OCI-LY3 (cell line): ENCODE measurements at regions not wholly inside any gene's neighbourhood (a gene's known extent, or its start where the extent isn't known, plus 50 kb on each side); places are given as distances from the start of the nearest gene placed in this dataset.

Experiments
- H2AFZ ChIP-seq: fragments of 200-600, 300-600 bp; shearing (Covaris generic); 2 replicates; pipeline ENCODE4 v1.6.0; 2014; ENCODE audit warnings: antibody characterized with exemption, low read depth, low read length
- H3K27ac ChIP-seq: fragments of 200-600, 300-600 bp; sonication (generic); 2 replicates; pipeline ENCODE4 v1.5.1; 2014; ENCODE audit warnings: mild to moderate bottlenecking, low read length, moderate library complexity, mixed read lengths
- H3K27me3 ChIP-seq: fragments of 200-600, 300-600 bp; sonication (generic); 2 replicates; pipeline ENCODE4 v1.6.1; 2014; ENCODE audit warnings: low read depth, low read length, mixed read lengths
- H3K36me3 ChIP-seq: fragments of 200-600, 300-600 bp; sonication (generic); replicated peaks from 2 replicates; pipeline ENCODE3; 2014; ENCODE audit warnings: low read depth, low read length, mixed read lengths
- H3K4me1 ChIP-seq: fragments of 300-600, 200-600 bp; sonication (generic); 2 replicates; pipeline ENCODE4 v1.6.1; 2014; ENCODE audit warnings: low read length, mixed read lengths
- H3K4me2 ChIP-seq: fragments of 200-600, 300-600 bp; sonication (generic); 2 replicates; pipeline ENCODE4 v1.6.1; 2014; ENCODE audit warnings: low read length, mixed read lengths
- H3K4me3 ChIP-seq: fragments of 300-600, 200-600 bp; sonication (generic); 2 replicates; pipeline ENCODE4 v1.5.1; 2014; ENCODE audit warnings: antibody characterized with exemption, mild to moderate bottlenecking, low read length, moderate library complexity
- H3K79me2 ChIP-seq: fragments of 300-600, 200-600 bp; shearing (Covaris generic); 2 replicates; pipeline ENCODE4 v1.6.1; 2014; ENCODE audit warnings: mild to moderate bottlenecking, low read length, mixed read lengths
- H3K9ac ChIP-seq: fragments of 300-600, 200-600 bp; shearing (Covaris generic); 2 replicates; pipeline ENCODE4 v1.6.0; 2014; ENCODE audit warnings: mild to moderate bottlenecking, low read length, moderate library complexity
- H3K9me3 ChIP-seq: fragments of 200-600, 300-600 bp; shearing (Covaris generic); 2 replicates; pipeline ENCODE4 v1.6.1; 2014; ENCODE audit warnings: low read length, mixed read lengths; ENCODE audit not compliant: insufficient read depth
- H4K20me1 ChIP-seq: fragments of 200-600, 300-600 bp; sonication (generic); 2 replicates; pipeline ENCODE4 v1.6.1; 2016; ENCODE audit warnings: low read length, mixed read lengths; ENCODE audit not compliant: insufficient read depth
- EZH2phosphoT487 ChIP-seq: fragments of 200-600 bp; shearing (Covaris generic); IDR thresholded peaks from 2 replicates; pipeline ENCODE4 v1.6.1; 2018; ENCODE audit warnings: antibody characterized with exemption, mixed run types, low read depth
- TF ChIP-seq, protein P1 (sequence below): fragments of 200-600, 300-600 bp; sonication (generic); IDR thresholded peaks from 2 replicates; pipeline ENCODE4 v1.5.1; 2014; ENCODE audit warnings: antibody characterized with exemption, low read length, low read depth

DNA sequence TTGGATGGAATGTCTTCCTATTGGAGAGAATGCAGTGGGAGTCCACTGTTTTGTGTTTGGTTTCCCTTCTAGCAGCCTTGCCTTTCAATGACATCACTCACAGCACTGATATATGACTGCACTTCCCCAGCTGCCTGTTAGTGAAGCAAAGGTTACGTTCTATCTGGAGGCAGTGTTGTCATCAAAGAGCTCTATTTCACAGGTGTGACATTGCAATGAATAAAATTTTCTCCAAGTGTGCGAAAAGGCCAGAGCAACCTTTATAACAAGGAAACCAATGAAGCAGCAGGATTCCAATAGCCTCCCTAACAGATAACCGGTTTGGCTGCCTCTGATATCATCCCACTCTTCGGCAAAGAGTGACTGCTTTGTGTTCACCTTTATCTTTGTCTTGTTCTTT, 523.5 kb upstream of the ZNF608 start:
- no peak overlapping the region for H3K4me2 ChIP-seq
- H3K79me2 ChIP-seq: no peaks in the 10 kb centered on the region
- H3K4me3 ChIP-seq: no peak overlapping the region
- no peaks in the 10 kb centered on the region for H3K9me3 ChIP-seq
- no peaks in the 10 kb centered on the region for H3K36me3 ChIP-seq
- H3K27ac ChIP-seq: no peak overlapping the region
- TF ChIP-seq EZH2phosphoT487: no peak
- no peak overlapping the region for H2AFZ ChIP-seq
- H3K9ac ChIP-seq: no peak overlapping the region
- H3K4me1 ChIP-seq: peaks cover 23% of the 10 kb centered on the region
- no peaks in the 10 kb centered on the region for H3K27me3 ChIP-seq
- no peaks in the 10 kb centered on the region for H4K20me1 ChIP-seq

DNA sequence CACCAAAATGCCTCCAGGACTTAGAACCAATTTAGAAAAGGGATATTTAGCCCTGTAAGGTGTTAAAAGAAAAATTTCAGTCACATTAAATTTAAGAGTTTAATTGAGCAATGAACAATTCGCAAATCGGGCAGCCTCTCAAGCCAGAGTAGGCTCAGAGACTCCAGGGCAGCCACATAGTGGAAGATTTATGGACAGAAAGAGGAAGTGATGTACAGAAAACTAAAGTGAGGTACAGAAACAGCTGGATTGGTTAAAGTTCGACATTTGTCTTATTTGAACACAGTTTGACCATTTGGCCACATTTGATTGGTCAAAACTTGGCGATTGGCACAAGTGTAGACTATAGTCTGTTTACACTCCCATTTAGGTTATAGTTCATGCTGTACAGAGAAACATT, 525.9 kb upstream of the ZNF608 start:
- no peak overlapping the region for H2AFZ ChIP-seq
- no peaks in the 10 kb centered on the region for H3K27me3 ChIP-seq
- H3K27ac ChIP-seq: no peak overlapping the region
- no peaks in the 10 kb centered on the region for H3K36me3 ChIP-seq
- no peaks in the 10 kb centered on the region for H3K9me3 ChIP-seq
- no peak overlapping the region for H3K4me3 ChIP-seq
- H3K4me1 ChIP-seq: peaks cover 23% of the 10 kb centered on the region
- no peaks in the 10 kb centered on the region for H4K20me1 ChIP-seq
- H3K4me2 ChIP-seq: peak overlapping the region; percentile 45
- TF ChIP-seq, protein P1, sequence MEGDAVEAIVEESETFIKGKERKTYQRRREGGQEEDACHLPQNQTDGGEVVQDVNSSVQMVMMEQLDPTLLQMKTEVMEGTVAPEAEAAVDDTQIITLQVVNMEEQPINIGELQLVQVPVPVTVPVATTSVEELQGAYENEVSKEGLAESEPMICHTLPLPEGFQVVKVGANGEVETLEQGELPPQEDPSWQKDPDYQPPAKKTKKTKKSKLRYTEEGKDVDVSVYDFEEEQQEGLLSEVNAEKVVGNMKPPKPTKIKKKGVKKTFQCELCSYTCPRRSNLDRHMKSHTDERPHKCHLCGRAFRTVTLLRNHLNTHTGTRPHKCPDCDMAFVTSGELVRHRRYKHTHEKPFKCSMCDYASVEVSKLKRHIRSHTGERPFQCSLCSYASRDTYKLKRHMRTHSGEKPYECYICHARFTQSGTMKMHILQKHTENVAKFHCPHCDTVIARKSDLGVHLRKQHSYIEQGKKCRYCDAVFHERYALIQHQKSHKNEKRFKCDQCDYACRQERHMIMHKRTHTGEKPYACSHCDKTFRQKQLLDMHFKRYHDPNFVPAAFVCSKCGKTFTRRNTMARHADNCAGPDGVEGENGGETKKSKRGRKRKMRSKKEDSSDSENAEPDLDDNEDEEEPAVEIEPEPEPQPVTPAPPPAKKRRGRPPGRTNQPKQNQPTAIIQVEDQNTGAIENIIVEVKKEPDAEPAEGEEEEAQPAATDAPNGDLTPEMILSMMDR: no peak
- no peak for TF ChIP-seq EZH2phosphoT487
- H3K9ac ChIP-seq: no peak overlapping the region
- H3K79me2 ChIP-seq: no peaks in the 10 kb centered on the region

DNA sequence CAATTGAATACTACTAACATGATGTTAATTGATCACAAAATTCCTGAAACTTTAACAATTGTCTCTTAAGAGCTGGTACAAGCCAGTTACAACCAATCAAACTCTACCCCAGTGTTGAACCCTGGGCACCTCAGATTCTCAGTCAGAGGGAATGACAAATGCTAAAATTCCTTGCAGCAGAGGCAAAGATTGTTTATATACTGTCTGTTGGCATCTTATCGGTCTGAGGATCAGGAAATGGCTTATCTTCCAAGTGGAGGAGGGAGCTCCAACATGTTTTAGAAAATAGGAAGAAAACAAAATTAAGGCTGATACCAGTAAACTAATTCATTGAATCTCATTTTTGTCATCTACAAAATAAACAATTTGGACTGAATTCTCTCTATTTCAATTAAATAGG, 527.8 kb upstream of the ZNF608 start:
- H3K4me1 ChIP-seq: peaks cover 23% of the 10 kb centered on the region
- no peaks in the 10 kb centered on the region for H3K79me2 ChIP-seq
- no peaks in the 10 kb centered on the region for H3K36me3 ChIP-seq
- H3K27me3 ChIP-seq: no peaks in the 10 kb centered on the region
- no peaks in the 10 kb centered on the region for H3K9me3 ChIP-seq
- no peak overlapping the region for H3K9ac ChIP-seq
- H2AFZ ChIP-seq: no peak overlapping the region
- no peak overlapping the region for H3K27ac ChIP-seq
- no peaks in the 10 kb centered on the region for H4K20me1 ChIP-seq
- no peak overlapping the region for H3K4me2 ChIP-seq
- TF ChIP-seq, protein P1: no peak
- no peak for TF ChIP-seq EZH2phosphoT487
- no peak overlapping the region for H3K4me3 ChIP-seq

DNA sequence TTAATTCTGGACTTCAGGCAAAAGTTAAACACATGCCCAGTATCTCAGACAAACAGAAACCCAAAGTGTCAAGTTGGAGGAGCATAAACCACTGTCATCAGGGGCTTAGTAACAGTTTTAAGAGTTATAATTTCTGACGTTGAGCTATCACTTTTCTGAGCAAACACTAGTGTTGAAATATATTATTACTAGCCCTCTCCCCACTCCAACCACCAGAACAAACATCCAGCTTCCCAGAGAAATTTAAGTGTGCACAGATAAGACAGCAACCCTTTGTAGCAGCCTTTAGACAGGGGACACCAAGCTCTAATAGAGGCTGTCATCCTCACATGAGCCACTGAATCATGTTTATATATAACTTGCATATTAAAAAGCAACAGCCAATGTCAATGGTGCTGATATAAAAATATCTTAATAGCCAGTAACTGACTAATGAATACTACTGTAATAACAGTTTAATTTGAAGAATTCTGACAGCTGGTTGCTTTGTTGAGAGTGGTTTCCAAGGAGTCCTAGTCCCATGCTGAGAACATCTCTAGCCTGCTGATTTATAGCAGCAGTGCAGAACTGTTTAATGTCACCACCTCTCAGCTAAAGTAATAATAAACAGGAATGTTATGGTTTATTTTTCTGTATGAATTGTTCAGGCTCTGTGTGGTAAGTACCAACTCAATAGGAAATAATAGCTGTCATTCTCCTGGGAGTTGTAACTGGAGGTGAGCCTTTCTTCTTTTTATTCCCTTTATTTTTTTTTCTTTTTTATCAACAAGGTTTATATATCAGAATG, 528.7 kb upstream of the ZNF608 start:
- H3K79me2 ChIP-seq: no peaks in the 10 kb centered on the region
- H4K20me1 ChIP-seq: no peaks in the 10 kb centered on the region
- H3K9ac ChIP-seq: no peak overlapping the region
- no peak overlapping the region for H2AFZ ChIP-seq
- no peaks in the 10 kb centered on the region for H3K27me3 ChIP-seq
- TF ChIP-seq EZH2phosphoT487: no peak
- TF ChIP-seq, protein P1: no peak
- no peaks in the 10 kb centered on the region for H3K9me3 ChIP-seq
- no peak overlapping the region for H3K4me2 ChIP-seq
- no peak overlapping the region for H3K4me3 ChIP-seq
- no peak overlapping the region for H3K27ac ChIP-seq
- H3K4me1 ChIP-seq: peaks cover 23% of the 10 kb centered on the region
- H3K36me3 ChIP-seq: no peaks in the 10 kb centered on the region
